ENCODE measurements at regions not wholly inside any gene's neighbourhood (a gene's known extent, or its start where the extent isn't known, plus 50 kb on each side); places are given as distances from the start of the nearest gene placed in this dataset.

GRCh38 chr4:31015123-31015522 lies 295.0 kb downstream of the PCDH7 start:
- TF ChIP-seq CTCF (conservative IDR thresholded peaks at IDR 0.05 in 1 of 2, IDR thresholded peaks at IDR 0.05 in 1 of 2; ENCODE audit: low read depth in 1 of 2, low read length in 2 of 2) (no peak), EZH2 (IDR thresholded peaks at IDR 0.05; ENCODE audit: low read length, missing control alignments) (no peak)

All from fibroblast of lung (primary cell).